Natural killer cell (primary cell): ENCODE measurements at regions not wholly inside any gene's neighbourhood (a gene's known extent, or its start where the extent isn't known, plus 50 kb on each side); places are given as distances from the start of the nearest gene placed in this dataset.

Experiments
- ATAC-seq, 3 donors: fragments of 150-1000 bp in 2 of 3; fragments of 200-7000 bp in 1 of 3; cut with Tn5 transposase; 1 replicate in 1 of 3; 2 replicates in 2 of 3; pipeline ENCODE4 v1.10.0; 2021; ENCODE audit warnings: mild to moderate bottlenecking in 2 of 3, moderate library complexity in 2 of 3
- DNase-seq, 2 donors: peaks; one replicate each; pipeline versions ENCODE4 v3.0.0 to v3.0.0-alpha.2; 2013 to 2021; ENCODE audit warnings: mixed read lengths in 1 of 2
- H3K27ac ChIP-seq: one replicate; pipeline ENCODE4 v1.5.1; 2013; ENCODE audit warnings: mild to moderate bottlenecking, low read length
- H3K27me3 ChIP-seq: one replicate; pipeline ENCODE4 v1.6.1; 2013; ENCODE audit warnings: low read length; ENCODE audit not compliant: control insufficient read depth, insufficient read depth
- H3K36me3 ChIP-seq: one replicate; pipeline ENCODE4 v1.6.1; 2013; ENCODE audit warnings: low read length; ENCODE audit not compliant: control insufficient read depth, insufficient read depth
- H3K4me1 ChIP-seq: one replicate; pipeline ENCODE4 v1.6.1; 2013; ENCODE audit warnings: low read length; ENCODE audit not compliant: control insufficient read depth, insufficient read depth
- H3K4me3 ChIP-seq: one replicate; pipeline ENCODE4 v1.5.1; 2013; ENCODE audit warnings: low read length
- H3K9me3 ChIP-seq: one replicate; pipeline ENCODE4 v1.6.1; 2013; ENCODE audit warnings: low read length; ENCODE audit not compliant: control insufficient read depth, insufficient read depth
- H3K27ac Mint-ChIP-seq, 2 donors: one replicate each; pipeline ENCODE4 v1.8.0; 2022; ENCODE audit warnings: mild to moderate bottlenecking in 2 of 2, mixed read lengths in 2 of 2, moderate library complexity in 1 of 2
- H3K27me3 Mint-ChIP-seq, 2 donors: one replicate each; pipeline ENCODE4 v1.8.0; 2022; ENCODE audit warnings: low read depth in 2 of 2, mixed read lengths in 2 of 2
- H3K36me3 Mint-ChIP-seq: one replicate; pipeline ENCODE4 v1.8.0; 2022; ENCODE audit warnings: mixed read lengths
- H3K4me1 Mint-ChIP-seq, 2 donors: one replicate each; pipeline ENCODE4 v1.8.0; 2022; ENCODE audit warnings: mixed read lengths in 2 of 2
- H3K4me3 Mint-ChIP-seq: one replicate; pipeline ENCODE4 v1.8.0; 2022; ENCODE audit warnings: mild to moderate bottlenecking, moderate library complexity, mixed read lengths
- H3K9me3 Mint-ChIP-seq, 2 donors: one replicate each; pipeline ENCODE4 v1.8.0; 2022; ENCODE audit warnings: mixed read lengths in 2 of 2
- CTCF ChIP-seq: fragments of 200-600 bp; IDR thresholded peaks from one replicate; pipeline ENCODE4 v1.8.0; 2022; ENCODE audit warnings: antibody characterized with exemption
- WGBS: methylation state at CpG from one replicate; pipeline ENCODE4 v1.1.7; 2013; ENCODE audit warnings: missing lambda C conversion rate; ENCODE audit not compliant: insufficient coverage; 5-methylcytosine and 5-hydroxymethylcytosine counted together
- intact Hi-C: fragments of 100-400 bp; cut with micrococcal nuclease; formaldehyde crosslinking; loops from one replicate; pipeline ENCODE4 v1.14.2; 2022

GRCh38 chr5:44914221-44914620, 105.5 kb downstream of the MRPS30 start:
- H3K4me3 ChIP-seq = no peak overlapping the region
- H3K27me3 ChIP-seq = no peaks in the 10 kb centered on the region
- no peaks in the 10 kb centered on the region for H3K4me1 ChIP-seq
- Mint-ChIP-seq H3K36me3 (no peaks in the 10 kb centered on the region), H3K27ac (no peak overlapping the region), H3K9me3 (peaks cover 0 to 4% of the 10 kb centered on the region in 2 donors), H3K4me1 (no peaks in the 10 kb centered on the region), H3K4me3 (no peak overlapping the region), H3K27me3 (no peaks in the 10 kb centered on the region)
- WGBS = 94% methylated on average over 1 of the region's 2 CpGs
- H3K27ac ChIP-seq = no peak overlapping the region
- no peaks in the 10 kb centered on the region for H3K36me3 ChIP-seq
- intact Hi-C loops = no loop called here
- no peaks in the 10 kb centered on the region for H3K9me3 ChIP-seq
- ATAC-seq = no peak
- no peak for DNase-seq
- TF ChIP-seq CTCF = no peak

- H3K4me1 ChIP-seq = no peaks in the 10 kb centered on the region
- no peak for TF ChIP-seq CTCF
- no peaks in the 10 kb centered on the region for H3K4me1 Mint-ChIP-seq
- H3K4me3 ChIP-seq = no peak overlapping the region
- no peak for ATAC-seq
- WGBS = 100% methylated on average over 1 of the region's 1 CpG
- DNase-seq = no peak
- no peaks in the 10 kb centered on the region for H3K9me3 ChIP-seq
- H3K27ac Mint-ChIP-seq = no peak overlapping the region
- no peak overlapping the region for H3K4me3 Mint-ChIP-seq
- no peak overlapping the region for H3K27ac ChIP-seq
- no peaks in the 10 kb centered on the region for H3K36me3 ChIP-seq
- H3K9me3 Mint-ChIP-seq = peaks cover 3 to 7% of the 10 kb centered on the region in 2 donors
- H3K36me3 Mint-ChIP-seq = no peaks in the 10 kb centered on the region
- H3K27me3 Mint-ChIP-seq = no peaks in the 10 kb centered on the region
- intact Hi-C loops = no loop called here
- H3K27me3 ChIP-seq = no peaks in the 10 kb centered on the region
Observed at GRCh38 chr5:44919560-44919959, 110.8 kb downstream of the MRPS30 start.

GRCh38 chr5:44927115-44927733, 118.5 kb downstream of the MRPS30 start:
- H3K4me1 Mint-ChIP-seq = no peaks in the 10 kb centered on the region

More at GRCh38 chr5:44927115-44927733, 118.5 kb downstream of the MRPS30 start:
- DNase-seq (no peak), ATAC-seq (no peak)
- Histone ChIP-seq H3K36me3 (no peaks in the 10 kb centered on the region), H3K4me1 (no peaks in the 10 kb centered on the region), H3K27ac (no peak overlapping the region), H3K9me3 (no peaks in the 10 kb centered on the region), H3K27me3 (no peaks in the 10 kb centered on the region), H3K4me3 (no peak overlapping the region)
- intact Hi-C loops = no loop called here
- Mint-ChIP-seq H3K27ac (no peak overlapping the region), H3K36me3 (no peaks in the 10 kb centered on the region), H3K4me3 (no peak overlapping the region), H3K9me3 (peaks cover 8 to 14% of the 10 kb centered on the region in 2 donors), H3K27me3 (no peaks in the 10 kb centered on the region)
- no peak for TF ChIP-seq CTCF
- 100% methylated on average over 1 of the region's 3 CpGs for WGBS
